CD4-positive, alpha-beta memory T cell (primary cell): ENCODE measurements at regions not wholly inside any gene's neighbourhood (a gene's known extent, or its start where the extent isn't known, plus 50 kb on each side); places are given as distances from the start of the nearest gene placed in this dataset.
"Not testable (repeated sequence)": the region's sequence is repeated elsewhere in the genome, so short reads cannot be mapped to it uniquely, and the experiment has no call there.

Experiments
- CTCF ChIA-PET: fragments of 350-600 bp; sonication (Branson Sonifier 250); formaldehyde crosslinking; loops from one replicate; lab custom pipeline; 2021; ENCODE audit warnings: inconsistent platforms; ENCODE audit not compliant: partially characterized antibody; lab: Charles Lee
- POLR2A ChIA-PET: fragments of 350-600 bp; sonication (Branson Sonifier 250); formaldehyde crosslinking; loops from one replicate; lab custom pipeline; 2021; ENCODE audit not compliant: partially characterized antibody; lab: Charles Lee
- DNase-seq, 5 donors: peaks; one replicate each; pipeline versions ENCODE4 v3.0.0 to v3.0.0-alpha.2; 2020 to 2022; ENCODE audit warnings: mixed read lengths in 1 of 5
- H3K27ac ChIP-seq: one replicate; pipeline ENCODE4 v1.7.0; 2013; ENCODE audit warnings: low read depth, low read length
- H3K27me3 ChIP-seq: 2 replicates; pipeline ENCODE4 v1.7.0; 2013; ENCODE audit warnings: mild to moderate bottlenecking, low read length, moderate library complexity; ENCODE audit not compliant: insufficient read depth
- H3K36me3 ChIP-seq: 2 replicates; pipeline ENCODE4 v1.7.0; 2013; ENCODE audit warnings: mild to moderate bottlenecking, low read length, moderate library complexity; ENCODE audit not compliant: insufficient read depth
- H3K4me1 ChIP-seq: 2 replicates; pipeline ENCODE4 v1.7.0; 2013; ENCODE audit warnings: mild to moderate bottlenecking, low read length, moderate library complexity; ENCODE audit not compliant: insufficient read depth
- H3K4me3 ChIP-seq, 2 donors: one replicate each; pipeline ENCODE4 v1.7.0; 2013; ENCODE audit warnings: low read length in 2 of 2, mild to moderate bottlenecking in 1 of 2
- H3K9me3 ChIP-seq, 2 donors: one replicate each; pipeline ENCODE4 v1.7.0; 2013; ENCODE audit warnings: low read length in 2 of 2, control low read depth in 1 of 2; ENCODE audit not compliant: control insufficient read depth in 1 of 2
- H3K27ac Mint-ChIP-seq, 7 donors: one replicate each; pipeline ENCODE4 v1.8.0; 2020 to 2021; ENCODE audit warnings: mixed read lengths in 7 of 7, mild to moderate bottlenecking in 6 of 7, inconsistent platforms in 3 of 7, moderate library complexity in 3 of 7
- H3K27me3 Mint-ChIP-seq, 2 donors: one replicate each; pipeline ENCODE4 v1.8.0; 2020 to 2021; ENCODE audit warnings: mixed read lengths in 2 of 2
- H3K36me3 Mint-ChIP-seq, 2 donors: one replicate each; pipeline ENCODE4 v1.8.0; 2020 to 2021; ENCODE audit warnings: mixed read lengths in 2 of 2, inconsistent platforms in 1 of 2, mild to moderate bottlenecking in 1 of 2
- H3K4me1 Mint-ChIP-seq, 4 donors: one replicate each; pipeline ENCODE4 v1.8.0; 2020 to 2021; ENCODE audit warnings: mixed read lengths in 4 of 4, mild to moderate bottlenecking in 1 of 4
- H3K4me3 Mint-ChIP-seq, 8 donors: one replicate each; pipeline ENCODE4 v1.8.0; 2020 to 2021; ENCODE audit warnings: mixed read lengths in 8 of 8, mild to moderate bottlenecking in 7 of 8, moderate library complexity in 6 of 8, inconsistent platforms in 3 of 8
- H3K9me3 Mint-ChIP-seq, 8 donors: one replicate each; pipeline ENCODE4 v1.8.0; 2020 to 2021; ENCODE audit warnings: mixed read lengths in 8 of 8, mild to moderate bottlenecking in 5 of 8, inconsistent platforms in 3 of 8, moderate library complexity in 1 of 8
- intact Hi-C: fragments of 100-400 bp; cut with micrococcal nuclease; formaldehyde crosslinking; loops from one replicate; pipeline ENCODE4 v1.15.1; 2023

- H3K4me3 Mint-ChIP-seq, CTCF ChIA-PET, H3K9me3 Mint-ChIP-seq, H3K27me3 ChIP-seq, H3K4me1 ChIP-seq, H3K27me3 Mint-ChIP-seq, H3K27ac Mint-ChIP-seq, H3K4me1 Mint-ChIP-seq, H3K36me3 ChIP-seq, H3K4me3 ChIP-seq, H3K27ac ChIP-seq, intact Hi-C loops, H3K9me3 ChIP-seq, POLR2A ChIA-PET, DNase-seq: not testable (repeated sequence)
- peaks cover 2 to 20% of the 10 kb centered on the region in 2 donors for H3K36me3 Mint-ChIP-seq
These were observed 70.1 kb downstream of the TBC1D28 start for GRCh38 chr17:18574137-18574536.
